Cerebellar cortex (tissue), 1 donor: ENCODE measurements at regions not wholly inside any gene's neighbourhood (a gene's known extent, or its start where the extent isn't known, plus 50 kb on each side); places are given as distances from the start of the nearest gene placed in this dataset.
"Not testable (repeated sequence)": the region's sequence is repeated elsewhere in the genome, so short reads cannot be mapped to it uniquely, and the experiment has no call there.

Experiments
- DNase-seq: peaks from one replicate; pipeline ENCODE4 v3.0.0-alpha.2; 2015; ENCODE audit warnings: low spot score

DNA sequence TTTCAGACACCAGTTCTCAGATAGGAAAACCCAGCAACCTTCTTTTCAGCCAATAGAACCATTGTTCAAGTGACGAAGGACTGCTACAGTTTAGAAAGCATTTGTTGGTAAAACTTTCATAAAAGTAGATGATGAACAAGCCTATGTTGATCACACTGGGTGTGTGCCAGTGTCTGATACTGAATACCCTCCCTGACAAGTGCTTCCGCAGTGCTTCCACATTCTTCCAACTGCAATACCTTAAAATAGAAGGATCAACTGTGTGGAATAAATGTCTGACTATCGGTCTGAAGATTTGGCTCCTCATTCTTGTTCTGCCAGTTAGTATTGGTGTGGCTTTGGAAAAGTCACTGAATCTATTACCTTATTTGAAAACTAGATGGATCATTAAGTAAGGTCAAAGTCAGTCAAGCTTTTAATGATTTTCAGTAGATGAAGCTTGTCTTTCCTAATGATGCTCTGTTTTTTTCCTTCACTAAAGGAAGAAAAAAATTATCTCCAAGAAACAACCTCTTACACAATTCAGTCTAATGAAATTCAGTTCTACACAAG, 479.4 kb upstream of the CBLB start:
- DNase-seq, result peak; percentile 14

DNA sequence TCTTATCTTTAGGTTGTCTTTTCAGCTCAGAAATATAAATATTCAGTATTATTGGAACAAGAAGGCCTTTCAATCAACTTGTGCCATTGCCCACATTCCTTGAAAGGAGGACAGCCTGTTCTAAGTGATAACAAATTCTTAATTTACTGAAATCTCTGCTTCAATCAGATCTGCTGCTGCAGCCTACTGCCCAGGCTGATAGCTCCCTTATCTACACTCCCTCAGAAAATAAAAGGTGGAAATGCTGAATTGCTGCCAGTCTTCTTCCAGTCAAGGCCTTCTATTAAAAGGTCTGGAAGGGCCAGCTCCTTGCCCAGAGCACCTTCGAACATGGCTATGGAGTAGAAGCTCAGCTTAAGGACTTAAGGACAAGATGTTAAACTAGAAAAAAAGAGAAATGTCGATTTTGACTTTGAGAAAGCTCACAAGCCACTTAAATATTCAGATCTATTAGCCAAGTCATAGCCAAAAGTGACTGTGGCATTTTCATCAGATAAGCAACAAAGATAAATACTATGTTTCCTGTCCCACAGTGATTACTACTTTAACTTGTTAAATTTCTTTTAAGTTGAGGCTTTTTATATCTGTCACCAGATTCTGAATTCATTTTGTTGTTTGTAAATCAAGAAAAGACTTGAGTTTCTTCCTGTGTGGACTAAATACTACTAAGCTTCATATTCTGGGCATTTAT, 480.5 kb upstream of the CBLB start:
- peak; percentile 17 for DNase-seq

DNA sequence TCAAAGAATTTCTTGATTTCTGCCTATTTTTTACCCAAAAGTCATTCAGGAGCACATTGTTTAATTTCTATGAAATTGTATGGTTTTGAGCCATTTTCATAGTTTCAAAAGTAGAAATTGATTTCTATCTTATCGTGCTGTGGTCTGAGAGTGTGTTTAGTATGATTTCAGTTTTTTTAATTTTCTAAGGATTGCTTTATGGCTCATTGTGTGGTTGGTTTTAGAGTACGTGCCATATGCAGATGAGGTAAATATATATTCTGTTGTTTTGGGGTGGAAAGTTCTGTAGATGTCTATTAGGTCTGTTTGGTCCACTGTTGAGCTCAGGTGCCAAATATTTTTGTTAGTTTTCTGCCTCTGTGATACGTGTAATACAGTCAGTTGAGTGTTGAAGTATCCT, 487.1 kb upstream of the CBLB start:
- no peak for DNase-seq

DNA sequence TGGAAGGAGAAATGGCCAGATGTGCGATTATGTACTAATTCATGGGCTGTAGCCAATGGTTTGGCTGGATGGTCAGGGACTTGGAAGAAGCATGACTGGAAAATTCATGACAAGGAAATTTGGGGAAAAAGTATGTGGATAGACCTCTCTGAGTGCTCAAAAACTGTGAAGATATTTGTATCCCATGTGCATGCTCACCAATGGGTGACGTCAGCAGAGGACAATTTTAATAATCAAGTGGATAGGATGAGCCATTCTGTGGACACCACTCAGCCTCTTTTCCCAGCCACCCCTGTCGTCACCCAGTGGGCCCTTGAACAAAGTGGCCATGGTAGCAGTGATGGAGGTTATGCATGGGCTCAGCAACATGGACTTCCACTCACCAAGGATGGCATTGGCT, 490.9 kb upstream of the CBLB start:
- no peak for DNase-seq

DNA sequence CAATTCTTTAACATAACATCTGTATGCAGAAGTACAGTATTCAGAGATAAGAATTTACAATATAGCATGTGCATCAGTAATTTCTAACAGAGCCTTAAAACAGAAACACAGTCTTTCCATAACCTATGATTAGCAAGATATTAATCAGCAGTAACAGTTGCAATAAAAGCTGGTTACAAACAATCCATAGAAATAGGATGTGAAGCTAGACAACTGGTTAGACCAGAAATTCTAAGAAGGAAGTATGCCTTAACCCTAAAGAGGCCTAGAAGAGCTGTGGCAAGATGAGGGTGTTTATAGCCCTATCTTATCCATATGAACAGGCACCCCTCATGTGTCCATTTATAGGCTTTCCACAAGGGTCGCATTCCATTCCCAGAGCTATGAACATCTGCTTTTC, 492.1 kb upstream of the CBLB start:
- DNase-seq, result not testable (repeated sequence)

DNA sequence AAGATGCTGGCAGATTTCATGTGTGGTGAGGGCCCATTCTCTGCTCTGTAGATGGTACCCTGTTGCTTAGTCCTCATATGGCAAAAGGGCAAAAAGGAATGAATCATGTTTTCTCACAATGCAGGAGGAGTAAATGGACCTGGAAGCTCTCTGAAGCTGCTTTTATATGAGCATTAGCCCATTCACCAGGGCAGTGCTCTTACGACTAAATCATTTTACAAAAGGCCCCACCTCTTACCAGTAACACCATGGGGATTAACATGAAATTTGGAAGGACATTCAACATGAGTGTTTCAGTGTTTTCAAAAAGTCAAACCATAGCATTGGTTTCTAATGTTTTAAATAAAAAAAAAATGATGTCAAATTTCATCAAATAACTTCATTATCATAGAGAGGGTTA, 495.7 kb upstream of the CBLB start:
- no peak for DNase-seq

DNA sequence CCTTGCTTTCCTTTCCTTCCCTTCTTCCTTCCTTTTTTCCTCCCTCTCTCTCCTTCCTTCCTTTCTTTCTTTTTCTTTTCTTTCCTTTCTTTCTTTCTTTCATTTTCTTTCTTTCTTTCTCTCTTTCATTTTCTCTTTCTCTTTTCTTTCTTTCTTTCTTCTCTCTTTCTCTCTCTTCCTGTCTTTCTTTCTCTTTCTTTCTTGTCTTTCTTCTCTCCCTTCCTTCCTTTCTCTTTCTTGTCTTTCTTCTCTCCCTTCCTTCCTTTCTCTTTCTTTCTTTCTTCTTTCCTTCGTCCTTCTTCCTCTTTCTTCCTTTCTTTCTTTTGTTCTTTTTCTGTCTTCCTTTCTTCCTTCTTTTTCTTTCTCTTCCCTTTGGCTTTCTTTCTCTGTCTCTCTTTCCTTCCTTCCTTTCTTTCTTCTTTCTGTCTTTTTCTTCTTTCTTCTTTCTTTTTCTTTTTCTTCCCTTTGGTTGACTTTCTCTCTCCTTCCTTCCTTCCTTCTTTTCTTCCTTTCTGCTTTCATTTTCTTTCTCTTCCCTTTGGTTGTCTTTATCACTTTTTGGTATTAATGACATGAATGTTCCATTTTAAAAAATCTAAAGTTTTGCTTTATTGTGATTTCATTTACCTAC, 496.4 kb upstream of the CBLB start:
- no peak for DNase-seq

- DNase-seq, result no peak
Measured at GRCh38 chr3:106366352-106366751, 497.5 kb upstream of the CBLB start.

- no peak for DNase-seq
Measured at GRCh38 chr3:106367496-106367895, 498.7 kb upstream of the CBLB start.

DNA sequence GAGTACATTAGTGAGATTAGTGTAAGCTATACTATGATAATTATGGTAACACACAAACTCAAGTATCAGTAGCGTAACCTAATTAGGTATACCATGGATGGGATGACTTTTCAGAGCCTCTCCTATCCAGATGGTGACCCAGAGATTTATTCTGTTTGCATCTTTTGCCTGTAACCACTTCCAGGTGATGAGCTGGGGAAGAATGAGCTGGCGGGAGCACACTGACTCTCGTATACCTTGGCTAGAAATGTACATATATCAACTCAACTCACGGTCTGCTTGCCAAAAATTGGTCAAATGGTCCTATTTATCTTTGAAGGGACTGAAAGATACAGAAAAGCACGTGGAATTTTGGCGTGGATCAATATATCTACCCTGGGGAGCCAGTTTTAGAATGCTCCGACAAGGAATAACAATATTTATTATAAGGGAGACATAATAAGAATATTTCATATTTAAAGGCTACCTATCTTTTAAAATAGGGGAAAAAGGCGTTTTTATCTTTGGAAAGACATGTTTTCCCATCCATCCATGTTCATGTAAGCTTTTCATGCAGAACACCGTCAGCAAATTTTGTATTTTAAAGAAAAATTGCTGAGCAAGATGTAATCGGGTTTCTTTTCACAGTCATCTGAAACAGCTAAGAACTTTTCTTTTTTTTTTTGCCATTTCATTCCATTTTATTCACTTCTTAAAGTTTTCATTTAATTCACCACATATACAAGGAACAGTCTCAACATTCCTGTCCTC, 502.6 kb upstream of the CBLB start:
- no peak for DNase-seq

GRCh38 chr3:106371971-106372805, 503.4 kb upstream of the CBLB start:
- no peak for DNase-seq

GRCh38 chr3:106372806-106373190, 504.0 kb upstream of the CBLB start:
- no peak for DNase-seq

DNA sequence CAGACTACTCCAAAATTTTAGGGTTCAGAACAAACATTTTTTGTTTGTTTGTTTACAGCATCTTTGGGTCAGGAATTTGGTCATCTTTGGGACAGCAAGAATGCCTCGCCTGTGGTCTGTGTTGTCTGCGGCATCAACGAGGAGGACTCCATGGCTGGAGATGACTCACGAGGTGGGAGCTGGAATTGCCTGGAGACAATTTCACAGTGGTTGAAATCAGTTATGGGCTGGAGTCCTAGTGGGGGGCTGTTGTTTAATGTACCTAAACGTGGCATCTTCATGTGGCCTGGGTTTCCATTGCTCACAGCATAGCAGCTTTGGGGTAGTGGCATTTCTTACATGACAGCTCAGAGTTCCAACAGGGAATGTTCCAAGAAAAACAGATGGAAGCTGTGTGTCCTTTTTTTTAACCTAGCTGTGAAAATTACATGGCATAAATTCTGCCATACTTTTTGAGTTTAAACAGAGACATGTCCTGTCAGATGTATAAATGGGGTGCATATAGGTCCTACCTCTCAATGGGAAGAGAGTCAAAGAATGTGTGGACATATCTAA, 507.3 kb upstream of the CBLB start:
- DNase-seq, result no peak

DNA sequence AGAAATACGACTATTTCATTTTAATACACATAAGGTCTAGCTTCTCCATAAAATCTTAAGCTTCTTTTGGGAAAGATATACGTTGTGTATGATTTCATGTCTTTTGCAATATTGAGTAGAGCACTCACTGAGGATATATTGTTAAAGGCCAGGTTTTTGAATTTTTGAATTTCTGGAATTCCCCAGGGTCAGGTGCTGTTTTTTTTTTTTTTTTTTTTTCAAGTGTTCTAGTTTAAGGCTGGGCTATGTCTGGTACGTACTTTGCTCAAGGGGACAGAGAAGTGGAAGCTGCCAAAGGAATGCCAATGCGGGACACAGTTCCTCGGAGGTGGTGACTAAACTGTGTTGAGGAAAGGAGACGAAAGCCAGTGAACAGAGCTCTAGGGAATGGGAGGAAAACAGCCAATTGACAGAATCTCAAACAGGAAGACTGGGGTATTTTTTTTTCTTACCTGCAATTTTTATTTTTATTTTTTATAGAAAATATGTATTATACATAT, 510.5 kb upstream of the CBLB start:
- no peak for DNase-seq

- DNase-seq, result no peak
Measured at GRCh38 chr3:106380232-106380631, 511.4 kb upstream of the CBLB start.

- no peak for DNase-seq
Measured at GRCh38 chr3:106381286-106381938, 512.6 kb upstream of the CBLB start.

DNA sequence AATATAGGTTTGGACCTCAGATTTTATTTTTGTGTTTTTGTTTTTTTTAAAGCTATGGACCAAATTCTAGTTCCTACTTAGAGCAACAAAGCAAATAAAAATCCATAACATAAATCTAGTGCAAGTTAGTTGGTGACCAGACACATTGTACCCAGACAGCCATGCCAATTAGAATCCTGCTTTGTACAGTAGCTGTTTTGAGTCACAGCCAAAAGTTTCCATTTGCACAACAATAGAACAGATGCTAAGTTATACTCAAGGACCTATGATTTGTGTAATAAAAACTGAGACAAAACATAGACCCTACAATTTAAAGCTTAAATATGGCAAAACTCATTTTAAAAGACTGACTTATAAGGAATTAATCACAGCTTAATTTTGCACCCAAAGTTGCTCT, 513.1 kb upstream of the CBLB start:
- DNase-seq, result peak; percentile 9

GRCh38 chr3:106386050-106386449, 517.2 kb upstream of the CBLB start:
- no peak for DNase-seq

GRCh38 chr3:106392915-106393314, 524.1 kb upstream of the CBLB start:
- no peak for DNase-seq

- DNase-seq, result no peak
Measured at GRCh38 chr3:106397006-106397405, 528.2 kb upstream of the CBLB start.
